RPMI8226 (cell line): ENCODE measurements at regions not wholly inside any gene's neighbourhood (a gene's known extent, or its start where the extent isn't known, plus 50 kb on each side); places are given as distances from the start of the nearest gene placed in this dataset.

Experiments used
- DNase-seq: peaks from one replicate; pipeline ENCODE4 v3.0.0-alpha.2; 2015

- no peak for DNase-seq
Observed at GRCh38 chr10:9745158-9745557, 1272.5 kb upstream of the CELF2 start.

- no peak for DNase-seq
Observed at GRCh38 chr10:9757176-9757575, 1260.5 kb upstream of the CELF2 start.

- no peak for DNase-seq
Observed at GRCh38 chr10:9759596-9759995, 1258.1 kb upstream of the CELF2 start.

GRCh38 chr10:9762966-9763656, 1254.6 kb upstream of the CELF2 start:
- no peak for DNase-seq

- no peak for DNase-seq
Observed at GRCh38 chr10:9766762-9767161, 1250.9 kb upstream of the CELF2 start.

GRCh38 chr10:9781666-9782065, 1236.0 kb upstream of the CELF2 start:
- no peak for DNase-seq

- no peak for DNase-seq
Observed at GRCh38 chr10:9786101-9786500, 1231.6 kb upstream of the CELF2 start.

- no peak for DNase-seq
Observed at GRCh38 chr10:9786576-9786975, 1231.1 kb upstream of the CELF2 start.

GRCh38 chr10:9789996-9790395, 1227.7 kb upstream of the CELF2 start:
- DNase-seq = no peak

GRCh38 chr10:9792181-9792580, 1225.5 kb upstream of the CELF2 start:
- no peak for DNase-seq

GRCh38 chr10:9796564-9796963, 1221.1 kb upstream of the CELF2 start:
- DNase-seq = no peak

GRCh38 chr10:9800011-9800410, 1217.7 kb upstream of the CELF2 start:
- DNase-seq = no peak

GRCh38 chr10:9800571-9800970, 1217.1 kb upstream of the CELF2 start:
- DNase-seq = no peak

- DNase-seq = no peak
Observed at GRCh38 chr10:9807846-9808245, 1209.8 kb upstream of the CELF2 start.

GRCh38 chr10:9811601-9812000, 1206.1 kb upstream of the CELF2 start:
- DNase-seq = no peak

GRCh38 chr10:9814285-9814864, 1203.3 kb upstream of the CELF2 start:
- no peak for DNase-seq

GRCh38 chr10:9819756-9820494, 1197.7 kb upstream of the CELF2 start:
- DNase-seq = no peak

GRCh38 chr10:9823268-9823930, 1194.3 kb upstream of the CELF2 start:
- no peak for DNase-seq

- DNase-seq = no peak
Observed at GRCh38 chr10:9824631-9825071, 1193.0 kb upstream of the CELF2 start.

GRCh38 chr10:9825491-9826018, 1192.1 kb upstream of the CELF2 start:
- DNase-seq = no peak

GRCh38 chr10:9828110-9828509, 1189.6 kb upstream of the CELF2 start:
- DNase-seq = no peak

GRCh38 chr10:9833942-9834341, 1183.7 kb upstream of the CELF2 start:
- no peak for DNase-seq

GRCh38 chr10:9834434-9834833, 1183.2 kb upstream of the CELF2 start:
- DNase-seq = no peak
